Fibroblast of lung (primary cell): ENCODE measurements at regions not wholly inside any gene's neighbourhood (a gene's known extent, or its start where the extent isn't known, plus 50 kb on each side); places are given as distances from the start of the nearest gene placed in this dataset.

Experiments used
- DNase-seq, 2 donors: peaks; one replicate each; pipeline versions ENCODE4 v3.0.0 to v3.0.0-alpha.2; 2010; ENCODE audit warnings: low read depth in 2 of 2
- H2AFZ ChIP-seq: 2 replicates; pipeline ENCODE4 v1.5.1; 2012; ENCODE audit warnings: low read length, control low read depth, inconsistent platforms
- H3K27ac ChIP-seq: 2 replicates; pipeline ENCODE4 v1.5.1; 2011; ENCODE audit warnings: low read length, control low read depth; ENCODE audit not compliant: insufficient read depth
- H3K27me3 ChIP-seq: 2 replicates; pipeline ENCODE4 v1.5.1; 2011; ENCODE audit warnings: mild to moderate bottlenecking, low read length; ENCODE audit not compliant: control insufficient read depth, insufficient read depth
- H3K36me3 ChIP-seq: 2 replicates; pipeline ENCODE4 v1.5.1; 2011; ENCODE audit warnings: low read length; ENCODE audit not compliant: control insufficient read depth, insufficient read depth
- H3K4me1 ChIP-seq: 2 replicates; pipeline ENCODE4 v1.5.1; 2011; ENCODE audit warnings: low read length; ENCODE audit not compliant: control insufficient read depth, insufficient read depth; ENCODE audit errors: extremely low read depth
- H3K4me2 ChIP-seq: 2 replicates; pipeline ENCODE4 v1.5.1; 2011; ENCODE audit warnings: low read length, control low read depth; ENCODE audit not compliant: insufficient read depth; ENCODE audit errors: extremely low read depth
- H3K4me3 ChIP-seq, 4 experiments: fragments of 200-600 bp in 1 of 4; sonication (generic) in 1 of 4; replicated peaks in 1 of 4; 2 replicates each; pipeline ENCODE4 v1.5.1; 2011 to 2016; ENCODE audit warnings: low read length in 4 of 4, low read depth in 3 of 4, mild to moderate bottlenecking in 3 of 4, control low read depth in 2 of 4, inconsistent platforms in 1 of 4, mixed read lengths in 1 of 4; ENCODE audit not compliant: insufficient read depth in 1 of 4; ENCODE audit errors: control extremely low read depth in 1 of 4
- H3K79me2 ChIP-seq: 2 replicates; pipeline ENCODE4 v1.5.1; 2012; ENCODE audit warnings: mild to moderate bottlenecking, low read length, inconsistent platforms; ENCODE audit not compliant: control insufficient read depth, insufficient read depth
- H3K9ac ChIP-seq: 2 replicates; pipeline ENCODE4 v1.5.1; 2011; ENCODE audit warnings: mild to moderate bottlenecking, low read length, control low read depth; ENCODE audit not compliant: insufficient read depth
- H3K9me3 ChIP-seq: 2 replicates; pipeline ENCODE4 v1.5.1; 2012; ENCODE audit warnings: low read depth, low read length; ENCODE audit not compliant: control insufficient read depth, insufficient read depth
- H4K20me1 ChIP-seq: 2 replicates; pipeline ENCODE4 v1.5.1; 2011; ENCODE audit warnings: low read length; ENCODE audit not compliant: control insufficient read depth, insufficient read depth; ENCODE audit errors: extremely low read depth
- CTCF ChIP-seq, 2 donors: IDR thresholded peaks in 1 of 2; conservative IDR thresholded peaks in 1 of 2; 1 replicate in 1 of 2; 2 replicates in 1 of 2; pipeline ENCODE4 v1.5.1; 2011 to 2012; ENCODE audit warnings: low read length in 2 of 2, control low read depth in 1 of 2, inconsistent platforms in 1 of 2, low read depth in 1 of 2, mild to moderate bottlenecking in 1 of 2
- EZH2 ChIP-seq: IDR thresholded peaks from 2 replicates; pipeline ENCODE4 v1.5.1; 2012; ENCODE audit warnings: low read length, control low read depth, mild to moderate bottlenecking; ENCODE audit errors: missing control alignments

GRCh38 chr9:23630488-23630887 lies 195.6 kb downstream of the ELAVL2 start:
- Histone ChIP-seq H3K9me3 (no peaks in the 10 kb centered on the region), H3K4me1 (no peaks in the 10 kb centered on the region), H3K4me2 (no peak overlapping the region), H3K79me2 (no peaks in the 10 kb centered on the region), H2AFZ (no peak overlapping the region), H3K9ac (no peak overlapping the region), H3K27ac (no peak overlapping the region), H3K4me3 (no peak overlapping the region), H3K36me3 (no peaks in the 10 kb centered on the region), H3K27me3 (no peaks in the 10 kb centered on the region), H4K20me1 (no peaks in the 10 kb centered on the region)
- TF ChIP-seq EZH2 (no peak), CTCF (conservative IDR thresholded peaks at IDR 0.05 in 1 of 2, IDR thresholded peaks at IDR 0.05 in 1 of 2; ENCODE audit: low read depth in 1 of 2, low read length in 2 of 2) (no peak)
- no peak for DNase-seq

- Histone ChIP-seq H4K20me1 (no peaks in the 10 kb centered on the region), H3K4me3 (no peak overlapping the region), H3K27me3 (no peaks in the 10 kb centered on the region), H3K27ac (no peak overlapping the region), H3K9ac (no peak overlapping the region), H3K79me2 (no peaks in the 10 kb centered on the region), H3K4me2 (no peak overlapping the region), H3K9me3 (no peaks in the 10 kb centered on the region), H3K36me3 (no peaks in the 10 kb centered on the region), H3K4me1 (no peaks in the 10 kb centered on the region), H2AFZ (no peak overlapping the region)
- TF ChIP-seq CTCF (conservative IDR thresholded peaks at IDR 0.05 in 1 of 2, IDR thresholded peaks at IDR 0.05 in 1 of 2; ENCODE audit: low read depth in 1 of 2, low read length in 2 of 2) (no peak), EZH2 (no peak)
- peak in 1 of 2 donors; percentile 47 for DNase-seq
These were observed 190.8 kb downstream of the ELAVL2 start for GRCh38 chr9:23635276-23635675.

GRCh38 chr9:23636199-23636598 lies 189.8 kb downstream of the ELAVL2 start:
- TF ChIP-seq EZH2 (no peak), CTCF (conservative IDR thresholded peaks at IDR 0.05 in 1 of 2, IDR thresholded peaks at IDR 0.05 in 1 of 2; ENCODE audit: low read depth in 1 of 2, low read length in 2 of 2) (no peak)

More at GRCh38 chr9:23636199-23636598, 189.8 kb downstream of the ELAVL2 start:
- Histone ChIP-seq H3K27ac (no peak overlapping the region), H3K4me1 (no peaks in the 10 kb centered on the region), H3K4me3 (no peak overlapping the region), H3K4me2 (no peak overlapping the region), H2AFZ (no peak overlapping the region), H3K27me3 (no peaks in the 10 kb centered on the region), H3K79me2 (no peaks in the 10 kb centered on the region), H3K36me3 (no peaks in the 10 kb centered on the region), H4K20me1 (no peaks in the 10 kb centered on the region), H3K9ac (no peak overlapping the region), H3K9me3 (no peaks in the 10 kb centered on the region)
- no peak for DNase-seq
